ENCODE measurements at regions not wholly inside any gene's neighbourhood (a gene's known extent, or its start where the extent isn't known, plus 50 kb on each side); places are given as distances from the start of the nearest gene placed in this dataset.

DNA sequence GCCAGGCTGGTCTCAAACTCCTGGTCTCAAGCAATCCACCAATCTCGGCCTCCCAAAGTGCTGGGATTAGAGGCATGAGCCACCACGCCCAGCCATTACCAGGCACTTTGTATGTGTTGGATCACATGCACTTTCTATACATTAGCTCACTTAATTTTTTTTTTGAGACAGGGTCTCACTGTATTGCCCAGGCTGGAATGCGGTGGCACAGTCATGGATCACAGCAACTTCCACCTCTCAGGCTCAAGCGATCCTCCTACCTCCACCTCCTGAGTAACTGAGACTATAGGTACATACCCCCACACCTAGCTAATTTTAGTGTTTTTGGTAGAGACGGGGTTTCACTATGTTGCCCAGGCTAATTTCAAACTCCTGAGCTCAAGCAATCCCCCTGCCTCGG, 203.0 kb upstream of the MYL2 start:
- 63% methylated on average over 6 of the region's 6 CpGs for WGBS (ENCODE audit: missing lambda C conversion rate)
- Histone ChIP-seq H3K4me1 (no peaks in the 10 kb centered on the region), H3K9me3 (no peaks in the 10 kb centered on the region), H3K27ac (no peak overlapping the region), H3K4me3 (no peak overlapping the region), H3K4me2 (no peak overlapping the region)
- no peak for DNase-seq (ENCODE audit: low read depth in 1 of 2, low spot score in 1 of 2)
- ChIA-PET POLR2A (no interaction called here), CTCF (interaction anchor here (0.6 kb wide), 1 partner anchor 99 kb away, joined by 3 read pairs; no protein-coding TSS in a partner anchor)
- TF ChIP-seq, protein P1, sequence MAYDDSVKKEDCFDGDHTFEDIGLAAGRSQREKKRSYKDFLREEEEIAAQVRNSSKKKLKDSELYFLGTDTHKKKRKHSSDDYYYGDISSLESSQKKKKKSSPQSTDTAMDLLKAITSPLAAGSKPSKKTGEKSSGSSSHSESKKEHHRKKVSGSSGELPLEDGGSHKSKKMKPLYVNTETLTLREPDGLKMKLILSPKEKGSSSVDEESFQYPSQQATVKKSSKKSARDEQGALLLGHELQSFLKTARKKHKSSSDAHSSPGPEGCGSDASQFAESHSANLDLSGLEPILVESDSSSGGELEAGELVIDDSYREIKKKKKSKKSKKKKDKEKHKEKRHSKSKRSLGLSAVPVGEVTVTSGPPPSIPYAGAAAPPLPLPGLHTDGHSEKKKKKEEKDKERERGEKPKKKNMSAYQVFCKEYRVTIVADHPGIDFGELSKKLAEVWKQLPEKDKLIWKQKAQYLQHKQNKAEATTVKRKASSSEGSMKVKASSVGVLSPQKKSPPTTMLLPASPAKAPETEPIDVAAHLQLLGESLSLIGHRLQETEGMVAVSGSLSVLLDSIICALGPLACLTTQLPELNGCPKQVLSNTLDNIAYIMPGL (CRISPR knock-in tag; IDR thresholded peaks at IDR 0.05; ENCODE audit: borderline replicate concordance) = no peak
- TF ChIP-seq HDAC2 (IDR thresholded peaks at IDR 0.05) (no peak), HEYL (CRISPR knock-in tag; IDR thresholded peaks at IDR 0.05) (no peak), RFX5 (IDR thresholded peaks at IDR 0.05) (no peak), POLR2AphosphoS2 (conservative IDR thresholded peaks at IDR 0.05; ENCODE audit: low read length) (no peak), NPAS2 (CRISPR knock-in tag; IDR thresholded peaks at IDR 0.05; ENCODE audit: borderline replicate concordance) (no peak), RNF2 (IDR thresholded peaks at IDR 0.05; ENCODE audit: borderline replicate concordance, low read depth) (no peak), KDM5A (IDR thresholded peaks at IDR 0.05) (no peak), CHD4 (IDR thresholded peaks at IDR 0.05; ENCODE audit: borderline replicate concordance) (no peak), NFE2L2 (conservative IDR thresholded peaks at IDR 0.05; ENCODE audit: low read length) (no peak), ESRRA (IDR thresholded peaks at IDR 0.05; ENCODE audit: borderline replicate concordance, low read length) (no peak), PHF8 (IDR thresholded peaks at IDR 0.05; ENCODE audit: borderline replicate concordance, low read depth) (no peak), GATA3 (IDR thresholded peaks at IDR 0.05; ENCODE audit: borderline replicate concordance) (no peak), ZNF302 (CRISPR knock-in tag; IDR thresholded peaks at IDR 0.05) (no peak), TP53 (CRISPR knock-in tag; IDR thresholded peaks at IDR 0.05) (no peak), JUN (IDR thresholded peaks at IDR 0.05) (no peak), MAZ (IDR thresholded peaks at IDR 0.05; ENCODE audit: borderline replicate concordance, low read depth, low read length) (no peak)
- TF ChIP-seq, protein P2, sequence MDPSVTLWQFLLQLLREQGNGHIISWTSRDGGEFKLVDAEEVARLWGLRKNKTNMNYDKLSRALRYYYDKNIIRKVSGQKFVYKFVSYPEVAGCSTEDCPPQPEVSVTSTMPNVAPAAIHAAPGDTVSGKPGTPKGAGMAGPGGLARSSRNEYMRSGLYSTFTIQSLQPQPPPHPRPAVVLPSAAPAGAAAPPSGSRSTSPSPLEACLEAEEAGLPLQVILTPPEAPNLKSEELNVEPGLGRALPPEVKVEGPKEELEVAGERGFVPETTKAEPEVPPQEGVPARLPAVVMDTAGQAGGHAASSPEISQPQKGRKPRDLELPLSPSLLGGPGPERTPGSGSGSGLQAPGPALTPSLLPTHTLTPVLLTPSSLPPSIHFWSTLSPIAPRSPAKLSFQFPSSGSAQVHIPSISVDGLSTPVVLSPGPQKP (IDR thresholded peaks at IDR 0.05; ENCODE audit: low read depth, low read length) = no peak
- TF ChIP-seq, protein P3, sequence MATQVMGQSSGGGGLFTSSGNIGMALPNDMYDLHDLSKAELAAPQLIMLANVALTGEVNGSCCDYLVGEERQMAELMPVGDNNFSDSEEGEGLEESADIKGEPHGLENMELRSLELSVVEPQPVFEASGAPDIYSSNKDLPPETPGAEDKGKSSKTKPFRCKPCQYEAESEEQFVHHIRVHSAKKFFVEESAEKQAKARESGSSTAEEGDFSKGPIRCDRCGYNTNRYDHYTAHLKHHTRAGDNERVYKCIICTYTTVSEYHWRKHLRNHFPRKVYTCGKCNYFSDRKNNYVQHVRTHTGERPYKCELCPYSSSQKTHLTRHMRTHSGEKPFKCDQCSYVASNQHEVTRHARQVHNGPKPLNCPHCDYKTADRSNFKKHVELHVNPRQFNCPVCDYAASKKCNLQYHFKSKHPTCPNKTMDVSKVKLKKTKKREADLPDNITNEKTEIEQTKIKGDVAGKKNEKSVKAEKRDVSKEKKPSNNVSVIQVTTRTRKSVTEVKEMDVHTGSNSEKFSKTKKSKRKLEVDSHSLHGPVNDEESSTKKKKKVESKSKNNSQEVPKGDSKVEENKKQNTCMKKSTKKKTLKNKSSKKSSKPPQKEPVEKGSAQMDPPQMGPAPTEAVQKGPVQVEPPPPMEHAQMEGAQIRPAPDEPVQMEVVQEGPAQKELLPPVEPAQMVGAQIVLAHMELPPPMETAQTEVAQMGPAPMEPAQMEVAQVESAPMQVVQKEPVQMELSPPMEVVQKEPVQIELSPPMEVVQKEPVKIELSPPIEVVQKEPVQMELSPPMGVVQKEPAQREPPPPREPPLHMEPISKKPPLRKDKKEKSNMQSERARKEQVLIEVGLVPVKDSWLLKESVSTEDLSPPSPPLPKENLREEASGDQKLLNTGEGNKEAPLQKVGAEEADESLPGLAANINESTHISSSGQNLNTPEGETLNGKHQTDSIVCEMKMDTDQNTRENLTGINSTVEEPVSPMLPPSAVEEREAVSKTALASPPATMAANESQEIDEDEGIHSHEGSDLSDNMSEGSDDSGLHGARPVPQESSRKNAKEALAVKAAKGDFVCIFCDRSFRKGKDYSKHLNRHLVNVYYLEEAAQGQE (IDR thresholded peaks at IDR 0.05) = no peak
- TF ChIP-seq, protein P4, sequence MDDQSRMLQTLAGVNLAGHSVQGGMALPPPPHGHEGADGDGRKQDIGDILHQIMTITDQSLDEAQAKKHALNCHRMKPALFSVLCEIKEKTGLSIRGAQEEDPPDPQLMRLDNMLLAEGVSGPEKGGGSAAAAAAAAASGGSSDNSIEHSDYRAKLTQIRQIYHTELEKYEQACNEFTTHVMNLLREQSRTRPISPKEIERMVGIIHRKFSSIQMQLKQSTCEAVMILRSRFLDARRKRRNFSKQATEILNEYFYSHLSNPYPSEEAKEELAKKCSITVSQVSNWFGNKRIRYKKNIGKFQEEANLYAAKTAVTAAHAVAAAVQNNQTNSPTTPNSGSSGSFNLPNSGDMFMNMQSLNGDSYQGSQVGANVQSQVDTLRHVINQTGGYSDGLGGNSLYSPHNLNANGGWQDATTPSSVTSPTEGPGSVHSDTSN (IDR thresholded peaks at IDR 0.05) = no peak
- FAIRE-seq = no peak
- ATAC-seq = no peak

- WGBS (ENCODE audit: missing lambda C conversion rate) = 46% methylated on average over 7 of the region's 7 CpGs
- Histone ChIP-seq H3K27ac (no peak overlapping the region), H3K9me3 (no peaks in the 10 kb centered on the region), H3K4me1 (no peaks in the 10 kb centered on the region), H3K4me3 (no peak overlapping the region), H3K4me2 (no peak overlapping the region)
- TF ChIP-seq POLR2A (IDR thresholded peaks at IDR 0.05; ENCODE audit: low read length) (no peak), RARB (CRISPR knock-in tag; IDR thresholded peaks at IDR 0.05) (no peak), RCOR1 (IDR thresholded peaks at IDR 0.05; ENCODE audit: low read depth, low read length) (no peak), ESRRA (IDR thresholded peaks at IDR 0.05; ENCODE audit: borderline replicate concordance, low read length) (no peak), HOXB13 (CRISPR knock-in tag; IDR thresholded peaks at IDR 0.05; ENCODE audit: low read depth) (no peak)
- TF ChIP-seq, protein P1 (CRISPR knock-in tag; IDR thresholded peaks at IDR 0.05; ENCODE audit: borderline replicate concordance) = no peak
- CTCF ChIA-PET = interaction anchor here (0.6 kb wide), 1 partner anchor 48 kb away, joined by 3 read pairs; no protein-coding TSS in a partner anchor
- no peak for FAIRE-seq
- POLR2A ChIA-PET = no interaction called here
- no peak for ATAC-seq
- no peak for DNase-seq (ENCODE audit: low read depth in 1 of 2, low spot score in 1 of 2)
Measured at GRCh38 chr12:111122458-111122878, 202.1 kb upstream of the MYL2 start.

Data from A549 (cell line).